Activated T-cell treated with anti-CD3 and anti-CD28 coated beads, Interleukin-2, amount 50 U/mL, for 48 hours (primary cell): ENCODE measurements at regions not wholly inside any gene's neighbourhood (a gene's known extent, or its start where the extent isn't known, plus 50 kb on each side); places are given as distances from the start of the nearest gene placed in this dataset.
A peak's percentile ranks its signal among the peaks of the same experiment; 100 is the strongest.
"Not testable (repeated sequence)": the region's sequence is repeated elsewhere in the genome, so short reads cannot be mapped to it uniquely, and the experiment has no call there.

Experiments
- DNase-seq, 2 experiments: peaks; one replicate each; pipeline ENCODE4 v3.0.0-alpha.2; 2020

- DNase-seq, result no peak
Measured at GRCh38 chr14:95818581-95818980, 58.1 kb upstream of the TUNAR start.

- DNase-seq, result no peak
Measured at GRCh38 chr14:95817271-95817670, 59.4 kb upstream of the TUNAR start.

GRCh38 chr14:95816539-95816938 is 60.1 kb upstream of the TUNAR start:
- DNase-seq, result no peak

GRCh38 chr14:95815226-95815690 is 61.4 kb upstream of the TUNAR start:
- no peak for DNase-seq

GRCh38 chr14:95814363-95815225 is 62.0 kb upstream of the TUNAR start:
- no peak for DNase-seq

- DNase-seq, result no peak
Measured at GRCh38 chr14:95811813-95812212, 64.8 kb upstream of the TUNAR start.

GRCh38 chr14:95808371-95808770 is 68.3 kb upstream of the TUNAR start:
- DNase-seq, result no peak

GRCh38 chr14:95796788-95797187 is 79.8 kb upstream of the TUNAR start:
- no peak for DNase-seq

- DNase-seq, result no peak
Measured at GRCh38 chr14:95787941-95788340, 74.0 kb upstream of the TCL1A start.

- no peak for DNase-seq
Measured at GRCh38 chr14:95786566-95786965, 72.6 kb upstream of the TCL1A start.

GRCh38 chr14:95784137-95784536 is 70.2 kb upstream of the TCL1A start:
- DNase-seq, result no peak

GRCh38 chr14:95776798-95777534 is 63.0 kb upstream of the TCL1A start:
- DNase-seq, result no peak

GRCh38 chr14:95774265-95775160 is 60.6 kb upstream of the TCL1A start:
- DNase-seq, result peak; percentile 57 to 67

GRCh38 chr14:95770777-95771176 is 56.9 kb upstream of the TCL1A start:
- no peak for DNase-seq

GRCh38 chr14:95769976-95770375 is 56.1 kb upstream of the TCL1A start:
- DNase-seq, result no peak

- DNase-seq, result not testable (repeated sequence)
Measured at GRCh38 chr14:95769431-95769830, 55.5 kb upstream of the TCL1A start.

- no peak for DNase-seq
Measured at GRCh38 chr14:95765051-95765450, 51.1 kb upstream of the TCL1A start.

- no peak for DNase-seq
Measured at GRCh38 chr14:95763875-95764274, 50.0 kb upstream of the TCL1A start.
